NOMO-1 treated with DMSO at 0.1 percent for 48 hours (cell line): ENCODE measurements at regions not wholly inside any gene's neighbourhood (a gene's known extent, or its start where the extent isn't known, plus 50 kb on each side); places are given as distances from the start of the nearest gene placed in this dataset.
"Not testable (repeated sequence)": the region's sequence is repeated elsewhere in the genome, so short reads cannot be mapped to it uniquely, and the experiment has no call there.

Experiments used
- DNase-seq: peaks from one replicate; lab custom pipeline; 2025; ENCODE audit not compliant: unreplicated experiment; lab: John Stamatoyannopoulos, UW

GRCh38 chr10:29698773-29699490 is 64.2 kb upstream of the SVIL start:
- DNase-seq, result no peak

GRCh38 chr10:29696581-29696980 is 61.8 kb upstream of the SVIL start:
- DNase-seq, result not testable (repeated sequence)

- no peak for DNase-seq
These were observed 59.4 kb upstream of the SVIL start for GRCh38 chr10:29694121-29694520.

GRCh38 chr10:29692121-29692539 is 57.4 kb upstream of the SVIL start:
- no peak for DNase-seq

GRCh38 chr10:29691564-29692072 is 56.8 kb upstream of the SVIL start:
- DNase-seq, result no peak

GRCh38 chr10:29689001-29689400 is 54.2 kb upstream of the SVIL start:
- peak; percentile 66 for DNase-seq

GRCh38 chr10:29688230-29688661 is 53.5 kb upstream of the SVIL start:
- no peak for DNase-seq

GRCh38 chr10:29687421-29688164 is 52.8 kb upstream of the SVIL start:
- peak; percentile 85 for DNase-seq

GRCh38 chr10:29685506-29685905 is 50.7 kb upstream of the SVIL start:
- no peak for DNase-seq
